ENCODE measurements at regions not wholly inside any gene's neighbourhood (a gene's known extent, or its start where the extent isn't known, plus 50 kb on each side); places are given as distances from the start of the nearest gene placed in this dataset.

GRCh38 chr5:6255956-6256355 is 122.4 kb downstream of the MED10 start:
- TF ChIP-seq CTCF (IDR thresholded peaks at IDR 0.05) (no peak), POLR2AphosphoS5 (IDR thresholded peaks at IDR 0.05) (no peak)
